ENCODE measurements at regions not wholly inside any gene's neighbourhood (a gene's known extent, or its start where the extent isn't known, plus 50 kb on each side); places are given as distances from the start of the nearest gene placed in this dataset.

DNA sequence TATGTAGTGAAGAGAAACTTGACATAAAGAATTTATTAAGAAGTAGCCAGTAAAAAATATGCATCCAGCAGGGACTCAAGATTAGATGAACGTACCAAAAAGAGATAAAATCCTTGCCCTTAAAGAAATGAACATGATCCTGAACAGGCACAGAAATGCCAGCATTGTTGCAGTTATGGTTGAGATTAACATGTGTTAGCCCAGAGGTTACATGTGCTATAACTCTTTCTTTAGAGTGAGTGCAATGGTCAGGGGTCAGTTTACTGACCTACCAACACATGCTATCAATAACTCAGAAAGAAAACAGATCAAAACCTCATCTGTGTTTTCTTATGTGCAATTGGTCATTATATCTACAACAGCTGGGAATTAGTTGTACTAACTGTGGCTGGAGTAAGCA lies 166.1 kb upstream of the NDST3 start:
- Histone ChIP-seq H3T11ph (ENCODE audit: low read length) (no peak overlapping the region), H2BK120ac (ENCODE audit: low read depth, low read length, poor library complexity, severe bottlenecking) (no peak overlapping the region), H2AFZ (ENCODE audit: low read length) (no peak overlapping the region), H3K4ac (ENCODE audit: low read depth, low read length) (no peak overlapping the region), H2BK5ac (ENCODE audit: insufficient read length, low read length) (no peak overlapping the region), H3K14ac (ENCODE audit: insufficient read depth, low read length) (no peak overlapping the region), H3K18ac (ENCODE audit: insufficient read length, low read depth, low read length) (no peak overlapping the region), H3K4me2 (ENCODE audit: insufficient read depth, insufficient read length, low read length) (no peak overlapping the region), H3K27ac (ENCODE audit: insufficient read length, low read depth, low read length) (no peak overlapping the region), H2BK15ac (ENCODE audit: low read depth, low read length) (no peak overlapping the region), H3K27me3 (ENCODE audit: insufficient read depth, low read length) (no peaks in the 10 kb centered on the region), H4K91ac (ENCODE audit: insufficient read length, low read depth, low read length) (no peak overlapping the region), H2BK12ac (ENCODE audit: insufficient read length, low read depth, low read length) (no peak overlapping the region), H3K56ac (ENCODE audit: insufficient read length, low read depth, low read length) (no peak overlapping the region), H4K5ac (ENCODE audit: insufficient read length, low read depth, low read length) (no peak overlapping the region), H2AK5ac (ENCODE audit: insufficient read length, low read length) (no peak overlapping the region), H3K4me1 (ENCODE audit: insufficient read depth, low read length) (no peaks in the 10 kb centered on the region), H4K8ac (replicated peaks; ENCODE audit: insufficient read length, low read depth, low read length) (no peak overlapping the region), H3K79me1 (ENCODE audit: insufficient read depth, low read depth, low read length, poor library complexity, severe bottlenecking) (no peaks in the 10 kb centered on the region), H3K9me3 (ENCODE audit: control insufficient read depth, low read depth, low read length) (no peaks in the 10 kb centered on the region), H3K23me2 (ENCODE audit: insufficient read length, low read depth, low read length, poor library complexity, severe bottlenecking) (no peaks in the 10 kb centered on the region), H4K20me1 (ENCODE audit: control insufficient read depth, insufficient read depth, insufficient read length) (no peaks in the 10 kb centered on the region), H3K9ac (ENCODE audit: extremely low read depth, insufficient read length, low read length) (no peak overlapping the region), H3K79me2 (ENCODE audit: insufficient read depth, low read length) (no peaks in the 10 kb centered on the region), H3K23ac (ENCODE audit: insufficient read length, low read depth, low read length) (no peak overlapping the region), H2BK20ac (ENCODE audit: low read depth, low read length, poor library complexity, severe bottlenecking) (no peak overlapping the region)
- Mint-ChIP-seq H3K4me1 (peaks cover 2 to 3% of the 10 kb centered on the region in 2 experiments; a peak in 2 of 4 replicates), H3K4me3 (no peak overlapping the region), H3K9me3 (no peaks in the 10 kb centered on the region), H3K27ac (no peak overlapping the region), H3K36me3 (ENCODE audit: insufficient read depth in 1 of 3, low read depth in 3 of 3) (no peaks in the 10 kb centered on the region), H3K27me3 (ENCODE audit: low read depth) (no peaks in the 10 kb centered on the region)
- DNase-seq, result no peak
- no CpG with 5 or more reads among the region's 1 CpG for WGBS (ENCODE audit: extremely low coverage, insufficient read length, low lambda C conversion rate)
- TF ChIP-seq, protein P1, sequence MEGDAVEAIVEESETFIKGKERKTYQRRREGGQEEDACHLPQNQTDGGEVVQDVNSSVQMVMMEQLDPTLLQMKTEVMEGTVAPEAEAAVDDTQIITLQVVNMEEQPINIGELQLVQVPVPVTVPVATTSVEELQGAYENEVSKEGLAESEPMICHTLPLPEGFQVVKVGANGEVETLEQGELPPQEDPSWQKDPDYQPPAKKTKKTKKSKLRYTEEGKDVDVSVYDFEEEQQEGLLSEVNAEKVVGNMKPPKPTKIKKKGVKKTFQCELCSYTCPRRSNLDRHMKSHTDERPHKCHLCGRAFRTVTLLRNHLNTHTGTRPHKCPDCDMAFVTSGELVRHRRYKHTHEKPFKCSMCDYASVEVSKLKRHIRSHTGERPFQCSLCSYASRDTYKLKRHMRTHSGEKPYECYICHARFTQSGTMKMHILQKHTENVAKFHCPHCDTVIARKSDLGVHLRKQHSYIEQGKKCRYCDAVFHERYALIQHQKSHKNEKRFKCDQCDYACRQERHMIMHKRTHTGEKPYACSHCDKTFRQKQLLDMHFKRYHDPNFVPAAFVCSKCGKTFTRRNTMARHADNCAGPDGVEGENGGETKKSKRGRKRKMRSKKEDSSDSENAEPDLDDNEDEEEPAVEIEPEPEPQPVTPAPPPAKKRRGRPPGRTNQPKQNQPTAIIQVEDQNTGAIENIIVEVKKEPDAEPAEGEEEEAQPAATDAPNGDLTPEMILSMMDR (conservative IDR thresholded peaks at IDR 0.05), result no peak

Measured in H9 (cell line).